HepG2 (cell line): ENCODE measurements at regions not wholly inside any gene's neighbourhood (a gene's known extent, or its start where the extent isn't known, plus 50 kb on each side); places are given as distances from the start of the nearest gene placed in this dataset.

ENCODE experiments used
- ATAC-seq: fragments of 200-7000 bp; cut with Tn5 transposase; 3 replicates; pipeline ENCODE4 v1.9.1; 2020; ENCODE audit warnings: mild to moderate bottlenecking, moderate library complexity
- BruUV-seq: library from RNA; stranded (reverse); fragments of 400-500 nt; replicated peaks from 2 replicates; lab custom pipeline; 2021; lab: Mats Ljungman, UMichigan
- CTCF ChIA-PET: fragments of 300-600 bp; formaldehyde crosslinking; extraction: SDS; loops from one replicate; lab custom pipeline; 2021; ENCODE audit warnings: low total read pairs, inconsistent platforms, low intra/inter-chr PET ratio; lab: Yijun Ruan, JAX
- POLR2A ChIA-PET: fragments of 350-600 bp; sonication (Branson Sonifier 250); formaldehyde crosslinking; loops from one replicate; lab custom pipeline; 2020; ENCODE audit warnings: antibody characterized with exemption, inconsistent platforms; lab: Yijun Ruan, JAX
- DNase-seq: peaks from one replicate; pipeline ENCODE4 v3.0.0-alpha.2; 2015; ENCODE audit warnings: low spot score
- FAIRE-seq: peaks from 3 replicates; lab custom pipeline; 2011; peaks lifted over from hg19 to GRCh38; lab: Jason Lieb, UNC
- H2AFZ ChIP-seq: one replicate; pipeline ENCODE4 v1.6.1; 2011; ENCODE audit warnings: low read length, inconsistent platforms
- H3K27ac ChIP-seq: fragments of 300-600 bp; 3 replicates; pipeline ENCODE4 v1.8.0; 2011; ENCODE audit warnings: mixed run types, mild to moderate bottlenecking, mixed read lengths, low read length, inconsistent platforms; ENCODE audit not compliant: insufficient read depth; ENCODE audit errors: extremely low read length
- H3K27me3 ChIP-seq, 2 experiments: fragments of 200-600 bp in 1 of 2; 2 replicates in 1 of 2; 3 replicates in 1 of 2; pipeline versions ENCODE4 v1.6.0 to v1.8.0; 2011; ENCODE audit warnings: low read length in 2 of 2, mild to moderate bottlenecking in 2 of 2, moderate library complexity in 2 of 2, inconsistent platforms in 1 of 2; ENCODE audit not compliant: insufficient read depth in 2 of 2, control insufficient read depth in 1 of 2
- H3K36me3 ChIP-seq, 2 experiments: fragments of 200-600 bp in 1 of 2; replicated peaks in 1 of 2; 2 replicates in 1 of 2; 3 replicates in 1 of 2; pipeline versions ENCODE4 v1.5.1 to v1.8.0; 2011; ENCODE audit warnings: low read length in 2 of 2, inconsistent platforms in 1 of 2; ENCODE audit not compliant: insufficient read depth in 2 of 2, control insufficient read depth in 1 of 2
- H3K4me1 ChIP-seq: 2 replicates; pipeline ENCODE4 v1.5.1; 2012; ENCODE audit warnings: low read length, inconsistent platforms; ENCODE audit not compliant: insufficient read depth
- H3K4me2 ChIP-seq: 2 replicates; pipeline ENCODE4 v1.6.0; 2011; ENCODE audit warnings: low read depth, low read length, inconsistent platforms
- H3K4me3 ChIP-seq, 3 experiments: fragments of 200-600 bp in 1 of 3; sonication (generic), shearing (Covaris generic) in 1 of 3; replicated peaks in 1 of 3; 2 replicates each; pipeline ENCODE4 v1.5.1; 2011 to 2016; ENCODE audit warnings: low read length in 3 of 3, inconsistent platforms in 2 of 3, low read depth in 2 of 3, mild to moderate bottlenecking in 2 of 3, control low read depth in 1 of 3, mixed read lengths in 1 of 3; ENCODE audit not compliant: insufficient read depth in 1 of 3
- H3K79me2 ChIP-seq: one replicate; pipeline ENCODE4 v1.6.1; 2011; ENCODE audit warnings: low read length, inconsistent platforms; ENCODE audit not compliant: insufficient read depth
- H3K9ac ChIP-seq: 2 replicates; pipeline ENCODE4 v1.6.0; 2011; ENCODE audit warnings: mild to moderate bottlenecking, low read depth, low read length, inconsistent platforms; ENCODE audit not compliant: insufficient read depth
- H3K9me3 ChIP-seq: 2 replicates; pipeline ENCODE4 v1.5.1; 2012; ENCODE audit warnings: mild to moderate bottlenecking, low read length
- H4K20me1 ChIP-seq: 2 replicates; pipeline ENCODE4 v1.6.0; 2011; ENCODE audit warnings: inconsistent platforms, mild to moderate bottlenecking, low read length, moderate library complexity; ENCODE audit not compliant: insufficient read depth
- CENPX ChIP-seq: sonication (generic); formaldehyde crosslinking; IDR thresholded peaks from 2 replicates; pipeline ENCODE4 v1.9.0; 2021; ENCODE audit warnings: mild to moderate bottlenecking, missing genetic modification reagents, moderate library complexity
- CHD4 ChIP-seq: fragments of 200-600 bp; sonication (generic); IDR thresholded peaks from 2 replicates; pipeline ENCODE4 v1.7.0; 2017; ENCODE audit warnings: mild to moderate bottlenecking, low read length, borderline replicate concordance
- CREM ChIP-seq, 2 experiments: sonication (generic) in 1 of 2; formaldehyde crosslinking in 1 of 2; IDR thresholded peaks; 2 replicates each; pipeline versions ENCODE4 v1.4.0 to v1.6.1; 2016 to 2020; ENCODE audit warnings: antibody characterized with exemption in 1 of 2, mild to moderate bottlenecking in 1 of 2, missing genetic modification reagents in 1 of 2
- NAIF1 ChIP-seq: sonication (generic); formaldehyde crosslinking; IDR thresholded peaks from 2 replicates; pipeline ENCODE4 v1.5.0; 2020; ENCODE audit warnings: mild to moderate bottlenecking, missing genetic modification reagents, borderline replicate concordance
- TCF7 ChIP-seq: sonication (generic); IDR thresholded peaks from 2 replicates; pipeline ENCODE4 v1.6.1; 2016; ENCODE audit warnings: antibody characterized with exemption, low read depth
- TMF1 ChIP-seq: sonication (generic); formaldehyde crosslinking; IDR thresholded peaks from 2 replicates; pipeline ENCODE4 v1.8.1; 2022; ENCODE audit warnings: low read depth, missing genetic modification reagents
- TOPORS ChIP-seq: sonication (generic); formaldehyde crosslinking; IDR thresholded peaks from 2 replicates; pipeline ENCODE4 v1.8.0; 2023; ENCODE audit warnings: mild to moderate bottlenecking, missing genetic modification reagents
- TP53 ChIP-seq: sonication (generic); formaldehyde crosslinking; conservative IDR thresholded peaks from 2 replicates; pipeline ENCODE4 v1.4.0; 2020; ENCODE audit warnings: missing genetic modification reagents
- ZFP82 ChIP-seq: sonication (generic); formaldehyde crosslinking; IDR thresholded peaks from 2 replicates; pipeline ENCODE4 v1.5.1; 2020; ENCODE audit warnings: mild to moderate bottlenecking, missing genetic modification reagents, borderline replicate concordance
- ZNF333 ChIP-seq: sonication (generic); formaldehyde crosslinking; IDR thresholded peaks from 2 replicates; pipeline ENCODE4 v1.4.0; 2020; ENCODE audit warnings: mild to moderate bottlenecking, missing genetic modification reagents, borderline replicate concordance
- ZNF335 ChIP-seq: sonication (generic); formaldehyde crosslinking; IDR thresholded peaks from 2 replicates; pipeline ENCODE4 v1.4.0; 2020; ENCODE audit warnings: missing genetic modification reagents
- ZNF350 ChIP-seq: sonication (generic); formaldehyde crosslinking; IDR thresholded peaks from 2 replicates; pipeline ENCODE4 v1.4.0; 2020; ENCODE audit warnings: mild to moderate bottlenecking, low read depth, missing genetic modification reagents, borderline replicate concordance
- ZNF563 ChIP-seq: sonication (generic); formaldehyde crosslinking; IDR thresholded peaks from 2 replicates; pipeline ENCODE4 v1.8.0; 2022; ENCODE audit warnings: mild to moderate bottlenecking, moderate library complexity, missing genetic modification reagents
- ZNF652 ChIP-seq: IDR thresholded peaks from 2 replicates; pipeline ENCODE4 v1.6.1; 2016; ENCODE audit warnings: low read depth, borderline replicate concordance
- ZNF678 ChIP-seq: sonication (generic); formaldehyde crosslinking; IDR thresholded peaks from 2 replicates; pipeline ENCODE4 v1.4.0; 2020; ENCODE audit warnings: mild to moderate bottlenecking, missing genetic modification reagents
- ZNF746 ChIP-seq: sonication (generic); formaldehyde crosslinking; IDR thresholded peaks from 2 replicates; pipeline ENCODE4 v1.8.0; 2022; ENCODE audit warnings: mild to moderate bottlenecking, missing genetic modification reagents
- WGBS: methylation state at CpG from one replicate; pipeline ENCODE4 v1.1.6; 2017; ENCODE audit warnings: low lambda C conversion rate; 5-methylcytosine and 5-hydroxymethylcytosine counted together
- in situ Hi-C: cut with HindIII; loops from 2 replicates; pipeline ENCODE4 v1.10.0; 2017; ENCODE audit warnings: low pct_unique_long_range_greater_than_20kb; ENCODE audit not compliant: extremely low pct_ligation_motif_present
- intact Hi-C: fragments of 100-400 bp; cut with micrococcal nuclease; formaldehyde crosslinking; loops from one replicate; pipeline ENCODE4 v1.10.0; 2022; ENCODE audit not compliant: unreplicated experiment
- TF ChIP-seq, protein P1 (sequence below): sonication (generic); formaldehyde crosslinking; IDR thresholded peaks from 2 replicates; pipeline ENCODE4 v1.4.0; 2020; ENCODE audit warnings: missing genetic modification reagents, low read depth, mild to moderate bottlenecking, borderline replicate concordance
- TF ChIP-seq, protein P2 (sequence below): sonication (generic); formaldehyde crosslinking; IDR thresholded peaks from 2 replicates; pipeline ENCODE4 v1.5.0; 2020; ENCODE audit warnings: missing genetic modification reagents
- TF ChIP-seq, protein P3 (sequence below): IDR thresholded peaks from 2 replicates; pipeline ENCODE4 v1.6.1; 2016; ENCODE audit warnings: low read depth
- TF ChIP-seq, protein P4 (sequence below): sonication (generic); formaldehyde crosslinking; IDR thresholded peaks from 2 replicates; pipeline ENCODE4 v1.4.0; 2020; ENCODE audit warnings: mild to moderate bottlenecking, missing genetic modification reagents

DNA sequence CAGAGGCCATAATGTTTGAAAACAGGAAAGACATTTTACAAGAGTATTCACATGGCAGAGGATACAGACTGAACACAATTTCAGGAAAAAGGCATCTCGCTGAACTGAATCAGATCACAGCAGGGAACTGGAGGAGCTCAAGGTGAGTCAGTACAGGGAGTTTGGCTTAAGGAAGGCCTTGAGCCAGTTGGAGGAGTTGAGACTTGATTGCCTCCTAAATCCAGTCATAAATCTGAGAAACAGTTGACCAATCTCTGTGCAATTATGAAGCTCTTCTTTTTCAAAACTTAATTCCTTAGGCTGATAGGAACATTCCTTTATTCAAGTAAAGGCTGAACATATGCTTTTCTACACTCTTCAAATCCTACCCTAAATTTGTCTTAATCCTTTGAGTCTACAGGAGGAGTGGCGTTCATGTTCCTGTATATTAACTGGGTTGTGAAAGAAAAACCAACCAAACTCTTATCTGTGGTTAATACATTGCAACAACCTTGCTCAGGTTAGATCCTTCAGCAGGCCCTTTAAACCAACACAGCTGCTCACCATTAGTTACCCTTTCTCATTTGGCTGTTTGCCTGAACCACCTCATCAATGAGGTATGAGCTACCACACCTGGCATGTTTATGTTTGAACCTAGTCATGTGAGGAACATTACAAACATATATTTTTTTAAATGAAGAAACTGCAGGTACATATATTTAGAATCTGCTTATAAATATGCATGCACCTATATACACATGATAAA, 404.1 kb upstream of the ATP11B start:
- Histone ChIP-seq H3K4me3 (no peak overlapping the region), H4K20me1 (no peaks in the 10 kb centered on the region), H3K27ac (no peak overlapping the region), H2AFZ (no peak overlapping the region), H3K36me3 (no peaks in the 10 kb centered on the region), H3K79me2 (no peaks in the 10 kb centered on the region), H3K27me3 (no peaks in the 10 kb centered on the region), H3K4me2 (no peak overlapping the region), H3K4me1 (no peaks in the 10 kb centered on the region), H3K9ac (no peak overlapping the region), H3K9me3 (no peaks in the 10 kb centered on the region)
- WGBS = 3% methylated on average over 2 of the region's 2 CpGs
- TF ChIP-seq ZNF563 (CRISPR knock-in tag) = no peak
- TF ChIP-seq, protein P1, sequence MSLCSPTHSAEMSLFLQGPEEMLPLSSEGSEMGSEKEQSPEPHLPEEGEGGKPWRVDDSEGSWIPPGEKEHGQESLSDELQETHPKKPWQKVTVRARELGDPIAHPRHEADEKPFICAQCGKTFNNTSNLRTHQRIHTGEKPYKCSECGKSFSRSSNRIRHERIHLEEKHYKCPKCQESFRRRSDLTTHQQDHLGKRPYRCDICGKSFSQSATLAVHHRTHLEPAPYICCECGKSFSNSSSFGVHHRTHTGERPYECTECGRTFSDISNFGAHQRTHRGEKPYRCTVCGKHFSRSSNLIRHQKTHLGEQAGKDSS (CRISPR knock-in tag) = no peak
- TF ChIP-seq CREM (IDR thresholded peaks at IDR 0.05) = no peak
- TF ChIP-seq CREM (CRISPR knock-in tag; IDR thresholded peaks at IDR 0.05) = no peak
- TF ChIP-seq NAIF1 (CRISPR knock-in tag) = no peak
- TF ChIP-seq ZNF335 (CRISPR knock-in tag) = no peak
- TF ChIP-seq ZNF652 (CRISPR knock-in tag) = no peak
- TF ChIP-seq TMF1 (CRISPR knock-in tag) = no peak
- TF ChIP-seq, protein P2, sequence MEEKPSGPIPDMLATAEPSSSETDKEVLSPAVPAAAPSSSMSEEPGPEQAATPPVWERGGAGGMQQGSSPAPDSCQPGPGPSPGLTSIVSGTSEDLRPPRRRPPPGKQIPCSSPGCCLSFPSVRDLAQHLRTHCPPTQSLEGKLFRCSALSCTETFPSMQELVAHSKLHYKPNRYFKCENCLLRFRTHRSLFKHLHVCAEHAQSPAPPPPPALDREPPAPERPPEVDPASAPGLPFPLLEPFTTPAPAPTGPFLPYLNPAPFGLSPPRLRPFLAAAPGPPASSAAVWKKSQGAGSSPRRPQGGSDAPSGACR (CRISPR knock-in tag) = no peak
- no peak for TF ChIP-seq TOPORS (CRISPR knock-in tag)
- TF ChIP-seq, protein P3, sequence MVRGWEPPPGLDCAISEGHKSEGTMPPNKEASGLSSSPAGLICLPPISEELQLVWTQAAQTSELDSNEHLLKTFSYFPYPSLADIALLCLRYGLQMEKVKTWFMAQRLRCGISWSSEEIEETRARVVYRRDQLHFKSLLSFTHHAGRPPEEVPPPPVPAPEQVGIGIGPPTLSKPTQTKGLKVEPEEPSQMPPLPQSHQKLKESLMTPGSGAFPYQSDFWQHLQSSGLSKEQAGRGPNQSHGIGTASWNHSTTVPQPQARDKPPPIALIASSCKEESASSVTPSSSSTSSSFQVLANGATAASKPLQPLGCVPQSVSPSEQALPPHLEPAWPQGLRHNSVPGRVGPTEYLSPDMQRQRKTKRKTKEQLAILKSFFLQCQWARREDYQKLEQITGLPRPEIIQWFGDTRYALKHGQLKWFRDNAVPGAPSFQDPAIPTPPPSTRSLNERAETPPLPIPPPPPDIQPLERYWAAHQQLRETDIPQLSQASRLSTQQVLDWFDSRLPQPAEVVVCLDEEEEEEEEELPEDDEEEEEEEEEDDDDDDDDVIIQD (CRISPR knock-in tag) = no peak
- TF ChIP-seq ZFP82 (CRISPR knock-in tag) = no peak
- no peak for TF ChIP-seq TCF7
- no peak for TF ChIP-seq ZNF333 (CRISPR knock-in tag)
- TF ChIP-seq, protein P4, sequence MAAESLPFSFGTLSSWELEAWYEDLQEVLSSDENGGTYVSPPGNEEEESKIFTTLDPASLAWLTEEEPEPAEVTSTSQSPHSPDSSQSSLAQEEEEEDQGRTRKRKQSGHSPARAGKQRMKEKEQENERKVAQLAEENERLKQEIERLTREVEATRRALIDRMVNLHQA (CRISPR knock-in tag) = no peak
- no peak for TF ChIP-seq ZNF746
- TF ChIP-seq CENPX (CRISPR knock-in tag) = no peak
- TF ChIP-seq CHD4 = no peak
- TF ChIP-seq ZNF350 (CRISPR knock-in tag) = no peak
- no peak for TF ChIP-seq ZNF678
- no peak for TF ChIP-seq TP53 (CRISPR knock-in tag)
- POLR2A ChIA-PET = no interaction called here
- no peak for ATAC-seq
- CTCF ChIA-PET = no interaction called here
- no TSS peak for BruUV-seq
- in situ Hi-C loops = no loop called here
- no peak for FAIRE-seq
- intact Hi-C loops = no loop called here
- DNase-seq = no peak
